K562 (cell line): ENCODE measurements at regions not wholly inside any gene's neighbourhood (a gene's known extent, or its start where the extent isn't known, plus 50 kb on each side); places are given as distances from the start of the nearest gene placed in this dataset.

Experiments used
- ATAC-seq: fragments of 200-7000 bp; cut with Tn5 transposase; 3 replicates; pipeline ENCODE4 v1.9.1; 2020; ENCODE audit warnings: moderate library complexity
- BruUV-seq: library from RNA; stranded (reverse); fragments of 400-500 nt; replicated peaks from 2 replicates; lab custom pipeline; 2021; lab: Mats Ljungman, UMichigan
- CTCF ChIA-PET: fragments of 300-600 bp; formaldehyde crosslinking; extraction: SDS; loops from one replicate; lab custom pipeline; 2021; ENCODE audit warnings: low intra/inter-chr PET ratio; lab: Yijun Ruan, JAX
- POLR2A ChIA-PET: fragments of 300-600, 350-650 bp; sonication (Branson Sonifier 250); formaldehyde crosslinking; extraction: SDS; loops from one replicate; lab custom pipeline; 2021; ENCODE audit warnings: antibody characterized with exemption, inconsistent platforms; lab: Yijun Ruan, JAX
- DNase-seq, 4 experiments: peaks; one replicate each; pipeline versions ENCODE4 v3.0.0 to v3.0.0-alpha.2; 2011 to 2018; ENCODE audit warnings: low spot score in 3 of 4, mixed read lengths in 3 of 4; ENCODE audit errors: extremely low read depth in 1 of 4
- FAIRE-seq: peaks from 2 replicates; lab custom pipeline; 2011; peaks lifted over from hg19 to GRCh38; lab: Jason Lieb, UNC
- H2AFZ ChIP-seq: 2 replicates; pipeline ENCODE4 v1.6.0; 2011; ENCODE audit warnings: low read depth, low read length, control low read depth, inconsistent platforms
- H3K27ac ChIP-seq: fragments of 200-600 bp; 3 replicates; pipeline ENCODE4 v1.8.0; 2011; ENCODE audit warnings: low read depth, mild to moderate bottlenecking, control low read depth, inconsistent platforms, low read length, moderate library complexity, mixed read lengths; ENCODE audit errors: extremely low read depth
- H3K27me3 ChIP-seq, 2 experiments: fragments of 300-600 bp in 1 of 2; 2 replicates in 1 of 2; 3 replicates in 1 of 2; pipeline versions ENCODE4 v1.6.0 to v1.8.0; 2011; ENCODE audit warnings: inconsistent platforms in 2 of 2, low read length in 2 of 2, mild to moderate bottlenecking in 1 of 2, mixed read lengths in 1 of 2, moderate library complexity in 1 of 2; ENCODE audit not compliant: control insufficient read depth in 2 of 2, insufficient read depth in 2 of 2
- H3K36me3 ChIP-seq: fragments of 300-600 bp; 3 replicates; pipeline ENCODE4 v1.8.0; 2011; ENCODE audit warnings: mild to moderate bottlenecking, low read length, inconsistent platforms; ENCODE audit not compliant: control insufficient read depth, insufficient read depth
- H3K4me1 ChIP-seq, 2 experiments: fragments of 200-600 bp in 1 of 2; replicated peaks in 1 of 2; 2 replicates in 1 of 2; 3 replicates in 1 of 2; pipeline versions ENCODE4 v1.5.1 to v1.8.0; 2011; ENCODE audit warnings: inconsistent platforms in 2 of 2, low read length in 2 of 2, mild to moderate bottlenecking in 1 of 2, mixed read lengths in 1 of 2, moderate library complexity in 1 of 2; ENCODE audit not compliant: control insufficient read depth in 2 of 2, insufficient read depth in 2 of 2
- H3K4me2 ChIP-seq: 2 replicates; pipeline ENCODE4 v1.6.1; 2011; ENCODE audit warnings: low read length, control low read depth, inconsistent platforms, mixed read lengths; ENCODE audit not compliant: insufficient read depth
- H3K4me3 ChIP-seq: fragments of 200-600 bp; sonication (generic), shearing (Covaris generic); 2 replicates; pipeline ENCODE4 v1.5.1; 2016; ENCODE audit warnings: control low read depth, inconsistent platforms
- H3K79me2 ChIP-seq: fragments of 200-600 bp; 3 replicates; pipeline ENCODE4 v1.8.0; 2011; ENCODE audit warnings: low read length, inconsistent platforms; ENCODE audit not compliant: control insufficient read depth, insufficient read depth
- H3K9ac ChIP-seq, 2 experiments: 2 replicates each; pipeline versions ENCODE4 v1.6.0 to v1.6.1; 2011; ENCODE audit warnings: low read depth in 2 of 2, low read length in 2 of 2, control low read depth in 1 of 2, inconsistent platforms in 1 of 2, mild to moderate bottlenecking in 1 of 2, mixed read lengths in 1 of 2; ENCODE audit not compliant: insufficient read depth in 1 of 2
- H3K9me1 ChIP-seq: one replicate; pipeline ENCODE4 v1.6.0; 2011; ENCODE audit warnings: inconsistent platforms, mild to moderate bottlenecking, low read length, moderate library complexity; ENCODE audit not compliant: control insufficient read depth, insufficient read depth
- H3K9me3 ChIP-seq: replicated peaks from 2 replicates; pipeline ENCODE4 v1.5.1; 2011; ENCODE audit warnings: low read depth, low read length, inconsistent platforms; ENCODE audit not compliant: control insufficient read depth, insufficient read depth
- H4K20me1 ChIP-seq: replicated peaks from 2 replicates; pipeline ENCODE4 v1.6.1; 2011; ENCODE audit warnings: low read length, inconsistent platforms, mixed read lengths; ENCODE audit not compliant: control insufficient read depth, insufficient read depth
- ARNT ChIP-seq, 2 experiments: fragments of 450-650 bp; IDR thresholded peaks; 2 replicates each; pipeline ENCODE4 v1.6.1; 2016; ENCODE audit warnings: mild to moderate bottlenecking in 1 of 2
- BCOR ChIP-seq: fragments of 450-650 bp; IDR thresholded peaks from 2 replicates; pipeline ENCODE4 v1.6.1; 2016
- BMI1 ChIP-seq: fragments of 150-350 bp; IDR thresholded peaks from 2 replicates; pipeline ENCODE4 v1.6.1; 2014; ENCODE audit warnings: low read length
- BRF2 ChIP-seq: IDR thresholded peaks from 3 replicates; pipeline ENCODE4 v1.6.1; 2011; ENCODE audit warnings: borderline replicate concordance, mild to moderate bottlenecking; ENCODE audit not compliant: insufficient read length, insufficient read depth
- CEBPB ChIP-seq: fragments of 450-650 bp; IDR thresholded peaks from 2 replicates; pipeline ENCODE4 v1.6.1; 2016; ENCODE audit warnings: missing genetic modification characterization, missing compliant biosample characterization
- CHD4 ChIP-seq: fragments of 200-600 bp; sonication (generic); IDR thresholded peaks from 3 replicates; pipeline ENCODE4 v1.6.1; 2012; ENCODE audit warnings: low read depth, mild to moderate bottlenecking, mixed read lengths, low read length, inconsistent platforms; ENCODE audit not compliant: insufficient read depth, insufficient replicate concordance, poor library complexity, severe bottlenecking
- ELF2 ChIP-seq: fragments of 250-450 bp; sonication (Bioruptor Pico); IDR thresholded peaks from 2 replicates; pipeline ENCODE4 v1.5.0; 2021; ENCODE audit warnings: mild to moderate bottlenecking
- ETV5 ChIP-seq: sonication (generic); formaldehyde crosslinking; IDR thresholded peaks from 2 replicates; pipeline ENCODE4 v1.4.0; 2020; ENCODE audit warnings: low read depth, mild to moderate bottlenecking, missing genetic modification reagents
- FOXP1 ChIP-seq: sonication (generic); formaldehyde crosslinking; IDR thresholded peaks from 2 replicates; pipeline ENCODE4 v1.8.0; 2022; ENCODE audit warnings: mild to moderate bottlenecking, missing genetic modification reagents
- NCOA2 ChIP-seq, 2 experiments: fragments of 450-650 bp; IDR thresholded peaks; 2 replicates each; pipeline ENCODE4 v1.6.1; 2018; ENCODE audit warnings: mild to moderate bottlenecking in 2 of 2, moderate library complexity in 1 of 2; ENCODE audit not compliant: partially characterized antibody in 2 of 2
- NONO ChIP-seq, 2 experiments: fragments of 200-400 bp in 1 of 2; fragments of 450-650 bp in 1 of 2; formaldehyde crosslinking in 1 of 2; IDR thresholded peaks; 2 replicates each; pipeline ENCODE4 v1.6.1; 2017; ENCODE audit warnings: low read depth in 2 of 2, mild to moderate bottlenecking in 2 of 2, moderate library complexity in 2 of 2, low read length in 1 of 2
- PHB ChIP-seq: fragments of 250-450 bp; sonication (Bioruptor Pico); IDR thresholded peaks from 2 replicates; pipeline ENCODE4 v1.5.0; 2021
- SIRT6 ChIP-seq: IDR thresholded peaks from one replicate; pipeline ENCODE4 v1.6.1; 2012; ENCODE audit warnings: low read depth, mild to moderate bottlenecking, control low read depth, inconsistent platforms, low read length, moderate library complexity
- SLC30A9 ChIP-seq: fragments of 250-450 bp; sonication (Bioruptor Pico); IDR thresholded peaks from 2 replicates; pipeline ENCODE4 v1.8.0; 2022; ENCODE audit warnings: mild to moderate bottlenecking, moderate library complexity
- SRSF9 ChIP-seq: fragments of 200-400 bp; formaldehyde crosslinking; IDR thresholded peaks from 2 replicates; pipeline ENCODE4 v1.6.1; 2017; ENCODE audit warnings: low read depth, low read length, borderline replicate concordance
- STAG1 ChIP-seq: sonication (generic); formaldehyde crosslinking; IDR thresholded peaks from 2 replicates; pipeline ENCODE4 v1.5.0; 2020; ENCODE audit warnings: missing genetic modification reagents, borderline replicate concordance
- ZFP91 ChIP-seq: sonication (generic); formaldehyde crosslinking; IDR thresholded peaks from 2 replicates; pipeline ENCODE4 v1.8.0; 2022; ENCODE audit warnings: mild to moderate bottlenecking, missing genetic modification reagents
- ZNF12 ChIP-seq: sonication (generic); formaldehyde crosslinking; IDR thresholded peaks from 2 replicates; pipeline ENCODE4 v1.4.0; 2020; ENCODE audit warnings: mild to moderate bottlenecking, missing genetic modification reagents
- ZNF583 ChIP-seq: fragments of 250-450 bp; sonication (Bioruptor Pico); IDR thresholded peaks from 2 replicates; pipeline ENCODE4 v1.4.0; 2020
- ZNF589 ChIP-seq: fragments of 200-800 bp; sonication (Bioruptor generic); IDR thresholded peaks from 2 replicates; pipeline ENCODE4 v1.6.1; 2016; ENCODE audit warnings: low read depth, missing genetic modification characterization, missing compliant biosample characterization
- ZNF75A ChIP-seq: fragments of 450-650 bp; formaldehyde crosslinking; IDR thresholded peaks from 2 replicates; pipeline ENCODE4 v1.4.0; 2020; ENCODE audit warnings: mild to moderate bottlenecking
- WGBS: fragments of 100-300 bp; shearing (Covaris generic); methylation state at CpG from one replicate; pipeline ENCODE4 v1.1.6; 2016; ENCODE audit warnings: low coverage, mixed read lengths; ENCODE audit not compliant: insufficient coverage; ENCODE audit errors: missing lambda C conversion rate; 5-methylcytosine and 5-hydroxymethylcytosine counted together
- in situ Hi-C: fragments of 300-500 bp; cut with MboI; formaldehyde crosslinking; loops from 4 replicates; pipeline ENCODE4 v1.15.0; 2018; ENCODE audit warnings: inconsistent platforms, mixed read lengths
- intact Hi-C: fragments of 100-400 bp; cut with micrococcal nuclease; formaldehyde crosslinking; loops from 2 replicates; pipeline ENCODE4 v1.14.2; 2022

- Histone ChIP-seq H3K9ac (peak overlapping the region in 1 of 2 experiments; percentile 65; a peak in 2 of 4 replicates), H3K27ac (peak overlapping the region; percentile 83), H3K4me3 (no peak overlapping the region; the same call in 1 of the 2 replicates), H3K4me2 (peak overlapping the region; percentile 35), H3K79me2 (peaks cover 93% of the 10 kb centered on the region), H3K36me3 (peaks cover 10% of the 10 kb centered on the region; the same call in 1 of the 3 replicates), H3K4me1 (peaks cover 13 to 43% of the 10 kb centered on the region in 2 experiments), H2AFZ (no peak overlapping the region), H4K20me1 (no peaks in the 10 kb centered on the region), H3K9me1 (no peaks in the 10 kb centered on the region), H3K27me3 (no peaks in the 10 kb centered on the region), H3K9me3 (peaks cover 4% of the 10 kb centered on the region; the same call in 1 of the 2 replicates)
- WGBS = 5% methylated on average over 3 of the region's 3 CpGs
- CTCF ChIA-PET = no interaction called here
- BruUV-seq = no TSS peak
- intact Hi-C loops = loop anchor here (1.0 kb wide), 1 partner anchor 41 kb away; no protein-coding TSS in a partner anchor
- FAIRE-seq (peak; percentile 96), ATAC-seq (peak; percentile 91), DNase-seq (peak; percentile 59 to 93 (median 72))
- POLR2A ChIA-PET = interaction anchor here (0.7 to 1.0 kb wide), 2 partner anchors 8 to 10 kb away, joined by 3 read pairs; no protein-coding TSS in a partner anchor
- in situ Hi-C loops = no loop called here
- TF ChIP-seq ELF2 (CRISPR knock-in tag) (no peak), ZFP91 (CRISPR knock-in tag) (no peak), ZNF12 (no peak), FOXP1 (CRISPR knock-in tag) (no peak), BMI1 (no peak), NCOA2 (IDR thresholded peaks at IDR 0.05; ENCODE audit: partially characterized antibody in 2 of 2) (no peak), CEBPB (tag) (no peak), SIRT6 (no peak), SLC30A9 (CRISPR knock-in tag) (no peak), ARNT (IDR thresholded peaks at IDR 0.05) (peak; percentile 38 to 77; a peak in 1 of 4 replicates), ZNF583 (CRISPR knock-in tag) (no peak), ZNF589 (0 out of 2 replicates have a peak, but pooled peaks have one; percentile 63), ETV5 (CRISPR knock-in tag) (no peak), BRF2 (no peak), SRSF9 (no peak), BCOR (peak; percentile 29; the same call in 1 of the 2 replicates), NONO (IDR thresholded peaks at IDR 0.05; ENCODE audit: low read depth in 2 of 2, low read length in 1 of 2) (no peak), CHD4 (no peak), ZNF75A (CRISPR knock-in tag) (no peak), STAG1 (CRISPR knock-in tag) (no peak), PHB (no peak)
These were observed 711.0 kb upstream of the CTNND2 start for GRCh38 chr5:12615141-12615820.
